ENCODE measurements at regions not wholly inside any gene's neighbourhood (a gene's known extent, or its start where the extent isn't known, plus 50 kb on each side); places are given as distances from the start of the nearest gene placed in this dataset.
"Not testable (repeated sequence)": the region's sequence is repeated elsewhere in the genome, so short reads cannot be mapped to it uniquely, and the experiment has no call there.

- H3K36me3 ChIP-seq, H3K4me1 ChIP-seq, H3K9ac ChIP-seq, H3K4me3 ChIP-seq, H3K27me3 ChIP-seq, H3K4me2 ChIP-seq, H3K27ac ChIP-seq, H4K20me1 ChIP-seq: not testable (repeated sequence)
- H3K9me3 ChIP-seq = peaks cover 15% of the 10 kb centered on the region
These were observed 207.1 kb downstream of the GOLGA6L6 start for GRCh38 chr15:20334451-20334850.

- not testable (repeated sequence) for H3K4me2 ChIP-seq, H3K4me3 ChIP-seq, H3K27me3 ChIP-seq, H4K20me1 ChIP-seq, H3K4me1 ChIP-seq, H3K9ac ChIP-seq, H3K9me3 ChIP-seq, H3K27ac ChIP-seq, H3K36me3 ChIP-seq
These were observed 215.8 kb downstream of the GOLGA6L6 start for GRCh38 chr15:20325751-20326150.

DNA sequence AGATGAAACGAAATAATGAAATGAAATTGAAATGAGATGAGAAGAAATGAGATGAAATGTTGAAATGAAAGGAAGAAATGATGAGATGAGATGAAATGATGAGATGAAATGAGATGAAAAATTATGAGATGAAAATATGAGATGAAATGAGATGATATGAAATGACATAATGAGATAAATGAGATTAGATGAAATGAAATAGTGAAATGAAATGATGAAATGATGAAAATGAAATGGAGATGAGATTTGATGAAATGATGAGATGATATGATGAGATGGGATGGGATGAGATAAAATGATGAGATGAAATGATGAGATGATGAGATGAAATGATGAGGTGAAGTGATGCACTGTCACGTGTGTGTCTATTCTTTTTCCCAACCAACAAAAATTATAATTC is 224.5 kb downstream of the GOLGA6L6 start:
- not testable (repeated sequence) for H4K20me1 ChIP-seq, H3K4me2 ChIP-seq, H3K4me3 ChIP-seq, H3K9me3 ChIP-seq, H3K27ac ChIP-seq, H3K36me3 ChIP-seq, H3K4me1 ChIP-seq, H3K27me3 ChIP-seq, H3K9ac ChIP-seq

GRCh38 chr15:20311014-20311680 is 230.5 kb downstream of the GOLGA6L6 start:
- not testable (repeated sequence) for H3K36me3 ChIP-seq, H3K4me1 ChIP-seq, H3K9ac ChIP-seq, H3K9me3 ChIP-seq, H3K27me3 ChIP-seq, H4K20me1 ChIP-seq, H3K4me2 ChIP-seq, H3K4me3 ChIP-seq, H3K27ac ChIP-seq

- H3K4me3 ChIP-seq = no peak overlapping the region
- H3K9ac ChIP-seq = no peak overlapping the region
- 0 out of 2 replicates have a peak, but pooled peaks cover 4% of the 10 kb centered on the region for H3K9me3 ChIP-seq
- no peaks in the 10 kb centered on the region for H3K36me3 ChIP-seq
- no peak for TF ChIP-seq Cebpa-rat (IDR thresholded peaks at IDR 0.05)
- H3K4me2 ChIP-seq = no peak overlapping the region
- H4K20me1 ChIP-seq = no peaks in the 10 kb centered on the region
- H3K4me1 ChIP-seq = no peaks in the 10 kb centered on the region
- H3K27ac ChIP-seq = no peak overlapping the region
- H3K27me3 ChIP-seq = no peaks in the 10 kb centered on the region
These were observed 231.0 kb downstream of the GOLGA6L6 start for GRCh38 chr15:20310603-20311002.

- H3K36me3 ChIP-seq, H4K20me1 ChIP-seq, H3K27me3 ChIP-seq, H3K4me2 ChIP-seq, H3K4me1 ChIP-seq, H3K27ac ChIP-seq, H3K9me3 ChIP-seq, H3K4me3 ChIP-seq, H3K9ac ChIP-seq: not testable (repeated sequence)
These were observed 231.6 kb downstream of the GOLGA6L6 start for GRCh38 chr15:20309966-20310365.

DNA sequence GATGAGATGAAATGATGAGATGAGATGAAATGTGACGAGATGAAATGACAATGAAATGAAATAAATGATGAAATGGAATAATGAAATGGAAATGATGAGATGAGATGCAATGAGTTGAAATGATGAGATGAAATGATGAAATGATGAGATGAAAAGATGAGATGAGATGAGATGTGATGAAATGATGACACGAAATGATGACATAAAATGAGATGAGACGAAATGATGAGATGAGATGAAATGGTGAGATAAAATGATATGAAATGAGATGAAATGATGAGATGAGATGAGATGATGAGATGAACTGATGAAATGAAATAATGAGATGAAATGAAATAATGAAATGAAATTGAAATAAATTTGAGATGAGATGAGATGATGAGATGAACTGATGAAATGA is 232.2 kb downstream of the GOLGA6L6 start:
- H4K20me1 ChIP-seq, H3K4me2 ChIP-seq, H3K4me1 ChIP-seq, H3K9ac ChIP-seq, H3K4me3 ChIP-seq, H3K36me3 ChIP-seq, H3K27ac ChIP-seq, H3K9me3 ChIP-seq, H3K27me3 ChIP-seq: not testable (repeated sequence)

DNA sequence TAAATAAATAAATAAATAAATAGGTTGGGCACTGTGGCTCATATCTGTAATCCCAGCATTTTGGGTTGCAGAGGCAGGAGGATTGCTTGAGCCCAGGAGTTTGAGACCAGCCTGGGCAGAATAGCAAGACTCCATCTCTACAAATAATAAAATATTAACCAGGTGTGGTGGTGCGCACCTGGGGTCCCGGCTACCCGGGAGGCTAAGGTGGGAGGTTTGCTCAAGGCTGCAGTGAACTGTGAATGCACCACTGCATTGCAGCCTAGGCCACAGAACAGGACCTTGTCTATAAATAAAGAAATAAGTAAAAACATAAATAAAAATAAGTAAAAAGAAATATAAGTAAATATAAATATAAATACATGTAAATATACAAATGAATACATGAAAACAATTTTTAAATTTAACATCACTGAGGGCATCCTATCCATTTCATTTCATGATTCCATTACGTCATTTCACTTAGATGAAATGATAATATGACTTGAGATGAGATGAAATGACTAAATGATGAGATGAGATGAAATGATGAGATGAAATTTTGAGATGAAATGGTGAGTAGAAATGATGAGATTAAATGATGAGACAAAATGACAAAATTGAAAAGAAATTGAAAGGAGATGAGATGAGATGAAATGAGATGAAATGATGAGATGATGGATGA is 233.4 kb downstream of the GOLGA6L6 start:
- not testable (repeated sequence) for H3K36me3 ChIP-seq, H3K4me1 ChIP-seq, H3K27me3 ChIP-seq, H4K20me1 ChIP-seq, H3K4me3 ChIP-seq, H3K4me2 ChIP-seq, H3K9me3 ChIP-seq, H3K9ac ChIP-seq, H3K27ac ChIP-seq

GRCh38 chr15:20307137-20307536 is 234.5 kb downstream of the GOLGA6L6 start:
- not testable (repeated sequence) for H4K20me1 ChIP-seq, H3K36me3 ChIP-seq, H3K9me3 ChIP-seq, H3K9ac ChIP-seq, H3K4me3 ChIP-seq, H3K27ac ChIP-seq, H3K4me1 ChIP-seq, H3K27me3 ChIP-seq, H3K4me2 ChIP-seq

- not testable (repeated sequence) for H3K4me2 ChIP-seq, H3K36me3 ChIP-seq, H3K9ac ChIP-seq, H3K27me3 ChIP-seq, H4K20me1 ChIP-seq, H3K27ac ChIP-seq, H3K4me1 ChIP-seq, H3K4me3 ChIP-seq, H3K9me3 ChIP-seq
These were observed 235.0 kb downstream of the GOLGA6L6 start for GRCh38 chr15:20306497-20307106.

DNA sequence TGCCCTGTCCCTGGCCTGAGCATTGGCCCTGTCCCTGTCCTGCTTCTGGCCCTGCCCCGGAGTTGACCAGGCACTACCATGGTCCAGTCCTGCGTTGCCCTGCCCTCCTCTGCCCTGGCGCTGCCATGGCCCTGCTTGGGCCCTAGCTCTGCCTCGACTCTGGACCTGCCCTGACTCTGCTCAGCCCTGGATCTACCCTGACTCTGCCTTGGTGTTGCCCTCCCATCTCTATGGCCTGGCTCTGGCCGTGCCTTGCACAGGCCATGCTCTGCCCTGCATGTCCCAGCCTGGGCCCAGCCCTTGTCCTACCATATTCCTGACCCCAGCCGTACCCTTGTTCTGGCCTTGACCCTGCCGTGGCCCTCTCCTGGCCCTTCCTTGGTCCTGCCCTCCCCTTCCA is 235.7 kb downstream of the GOLGA6L6 start:
- H3K27me3 ChIP-seq, H3K4me3 ChIP-seq, H3K9me3 ChIP-seq, H3K4me2 ChIP-seq, H3K4me1 ChIP-seq, H3K36me3 ChIP-seq, H3K27ac ChIP-seq, H3K9ac ChIP-seq, H4K20me1 ChIP-seq: not testable (repeated sequence)

DNA sequence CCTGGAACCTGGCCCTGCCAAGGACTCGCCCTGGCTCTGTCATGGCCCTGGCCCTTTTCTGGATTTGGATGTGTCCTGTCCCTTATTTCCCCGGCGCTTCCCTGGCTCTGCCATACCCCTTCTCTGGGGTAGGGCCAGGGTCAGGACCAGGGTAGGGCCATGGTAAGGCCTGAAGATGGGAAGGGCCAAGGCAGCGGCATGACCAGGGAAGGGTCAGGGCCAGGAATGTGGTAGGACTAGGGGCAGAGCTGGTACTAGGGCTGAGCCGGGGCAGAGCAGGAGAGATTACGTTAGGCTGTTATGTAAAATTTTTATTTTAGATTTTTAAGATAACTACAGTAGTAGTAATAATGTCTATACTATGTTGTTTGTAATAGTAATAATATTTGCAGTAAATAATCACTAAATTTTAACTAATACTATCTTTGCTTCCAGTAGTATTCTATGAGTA is 236.6 kb downstream of the GOLGA6L6 start:
- H3K4me3 ChIP-seq, H3K36me3 ChIP-seq, H3K4me1 ChIP-seq, H3K27me3 ChIP-seq, H3K9me3 ChIP-seq, H3K9ac ChIP-seq, H3K4me2 ChIP-seq, H3K27ac ChIP-seq, H4K20me1 ChIP-seq: not testable (repeated sequence)

- H3K9me3 ChIP-seq = not testable (repeated sequence)
These were observed 237.2 kb downstream of the GOLGA6L6 start for GRCh38 chr15:20304282-20305014.

More at GRCh38 chr15:20304282-20305014, 237.2 kb downstream of the GOLGA6L6 start:
- H3K4me3 ChIP-seq, H3K4me2 ChIP-seq, H3K27me3 ChIP-seq, H4K20me1 ChIP-seq, H3K27ac ChIP-seq, H3K9ac ChIP-seq, H3K4me1 ChIP-seq, H3K36me3 ChIP-seq: not testable (repeated sequence)
